ENCODE measurements at regions not wholly inside any gene's neighbourhood (a gene's known extent, or its start where the extent isn't known, plus 50 kb on each side); places are given as distances from the start of the nearest gene placed in this dataset.

- TF ChIP-seq, protein P1, sequence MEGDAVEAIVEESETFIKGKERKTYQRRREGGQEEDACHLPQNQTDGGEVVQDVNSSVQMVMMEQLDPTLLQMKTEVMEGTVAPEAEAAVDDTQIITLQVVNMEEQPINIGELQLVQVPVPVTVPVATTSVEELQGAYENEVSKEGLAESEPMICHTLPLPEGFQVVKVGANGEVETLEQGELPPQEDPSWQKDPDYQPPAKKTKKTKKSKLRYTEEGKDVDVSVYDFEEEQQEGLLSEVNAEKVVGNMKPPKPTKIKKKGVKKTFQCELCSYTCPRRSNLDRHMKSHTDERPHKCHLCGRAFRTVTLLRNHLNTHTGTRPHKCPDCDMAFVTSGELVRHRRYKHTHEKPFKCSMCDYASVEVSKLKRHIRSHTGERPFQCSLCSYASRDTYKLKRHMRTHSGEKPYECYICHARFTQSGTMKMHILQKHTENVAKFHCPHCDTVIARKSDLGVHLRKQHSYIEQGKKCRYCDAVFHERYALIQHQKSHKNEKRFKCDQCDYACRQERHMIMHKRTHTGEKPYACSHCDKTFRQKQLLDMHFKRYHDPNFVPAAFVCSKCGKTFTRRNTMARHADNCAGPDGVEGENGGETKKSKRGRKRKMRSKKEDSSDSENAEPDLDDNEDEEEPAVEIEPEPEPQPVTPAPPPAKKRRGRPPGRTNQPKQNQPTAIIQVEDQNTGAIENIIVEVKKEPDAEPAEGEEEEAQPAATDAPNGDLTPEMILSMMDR (IDR thresholded peaks at IDR 0.05; ENCODE audit: low read depth, low read length, poor library complexity, severe bottlenecking): no peak
- no peak for TF ChIP-seq EZH2phosphoT487 (IDR thresholded peaks at IDR 0.05; ENCODE audit: borderline replicate concordance, low read length)
Observed at GRCh38 chr5:72692651-72693442, 123.6 kb upstream of the TNPO1 start.
